AG08396 (cell line): ENCODE measurements at regions not wholly inside any gene's neighbourhood (a gene's known extent, or its start where the extent isn't known, plus 50 kb on each side); places are given as distances from the start of the nearest gene placed in this dataset.

ENCODE experiments used
- DNase-seq: peaks from one replicate; pipeline ENCODE4 v3.0.0; 2012; ENCODE audit warnings: low spot score, mixed read lengths

GRCh38 chr2:129297430-129297829 is 682.0 kb upstream of the RAB6C start:
- DNase-seq, result no peak

GRCh38 chr2:129299338-129299737 is 680.1 kb upstream of the RAB6C start:
- DNase-seq, result no peak

GRCh38 chr2:129299756-129300155 is 679.7 kb upstream of the RAB6C start:
- DNase-seq, result no peak

- no peak for DNase-seq
Observed at GRCh38 chr2:129300456-129300855, 679.0 kb upstream of the RAB6C start.

- no peak for DNase-seq
Observed at GRCh38 chr2:129301431-129301913, 678.0 kb upstream of the RAB6C start.

GRCh38 chr2:129302106-129302505 is 677.4 kb upstream of the RAB6C start:
- DNase-seq, result no peak

GRCh38 chr2:129302561-129303183 is 676.8 kb upstream of the RAB6C start:
- no peak for DNase-seq

GRCh38 chr2:129314120-129314519 is 665.3 kb upstream of the RAB6C start:
- no peak for DNase-seq

GRCh38 chr2:129318581-129319421 is 660.7 kb upstream of the RAB6C start:
- DNase-seq, result no peak

GRCh38 chr2:129319422-129319717 is 660.1 kb upstream of the RAB6C start:
- no peak for DNase-seq

- DNase-seq, result no peak
Observed at GRCh38 chr2:129320288-129320687, 659.2 kb upstream of the RAB6C start.

- DNase-seq, result no peak
Observed at GRCh38 chr2:129324349-129324748, 655.1 kb upstream of the RAB6C start.

- DNase-seq, result no peak
Observed at GRCh38 chr2:129325151-129325550, 654.3 kb upstream of the RAB6C start.

- no peak for DNase-seq
Observed at GRCh38 chr2:129329574-129329973, 649.9 kb upstream of the RAB6C start.

GRCh38 chr2:129330504-129330903 is 649.0 kb upstream of the RAB6C start:
- DNase-seq, result no peak

GRCh38 chr2:129331638-129332037 is 647.8 kb upstream of the RAB6C start:
- DNase-seq, result no peak

- no peak for DNase-seq
Observed at GRCh38 chr2:129334128-129334527, 645.3 kb upstream of the RAB6C start.

GRCh38 chr2:129334696-129335410 is 644.6 kb upstream of the RAB6C start:
- no peak for DNase-seq

- DNase-seq, result no peak
Observed at GRCh38 chr2:129336276-129336675, 643.2 kb upstream of the RAB6C start.

- no peak for DNase-seq
Observed at GRCh38 chr2:129337076-129337475, 642.4 kb upstream of the RAB6C start.

GRCh38 chr2:129345540-129345939 is 633.9 kb upstream of the RAB6C start:
- DNase-seq, result no peak

- no peak for DNase-seq
Observed at GRCh38 chr2:129347486-129348217, 631.8 kb upstream of the RAB6C start.
